Right hindlimb (tissue), 1 donor: ENCODE measurements at regions not wholly inside any gene's neighbourhood (a gene's known extent, or its start where the extent isn't known, plus 50 kb on each side); places are given as distances from the start of the nearest gene placed in this dataset.

Source experiments
- DNase-seq: peaks from one replicate; pipeline ENCODE4 v3.0.0-alpha.2; 2018

- no peak for DNase-seq
Observed at GRCh38 chr3:124652009-124652408, 78.2 kb upstream of the UMPS start.

GRCh38 chr3:124653071-124653796 lies 77.0 kb upstream of the UMPS start:
- no peak for DNase-seq

- DNase-seq = peak; percentile 34
Observed at GRCh38 chr3:124653797-124654469, 76.3 kb upstream of the UMPS start.

- no peak for DNase-seq
Observed at GRCh38 chr3:124654470-124654845, 75.8 kb upstream of the UMPS start.

DNA sequence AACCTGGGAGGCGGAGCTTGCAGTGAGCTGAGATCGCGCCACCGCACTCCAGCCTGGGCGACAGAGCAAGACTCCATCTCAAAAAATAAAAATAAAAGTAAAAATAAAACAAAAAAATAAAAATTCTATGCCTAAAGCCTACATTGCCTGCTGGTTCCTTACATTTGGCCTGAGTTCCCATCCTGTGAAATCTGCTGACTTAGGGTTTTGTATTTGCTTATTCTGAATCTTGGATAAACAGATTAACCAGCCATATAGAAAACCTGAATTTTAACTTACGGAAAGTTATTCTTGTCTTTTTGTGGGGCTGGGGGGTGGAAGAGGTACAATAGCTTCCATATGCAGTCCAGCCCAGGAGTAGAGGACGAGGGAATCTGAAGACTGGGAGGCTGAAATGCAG lies 73.7 kb upstream of the UMPS start:
- DNase-seq = no peak

GRCh38 chr3:124657138-124657537 lies 73.1 kb upstream of the UMPS start:
- DNase-seq = no peak

GRCh38 chr3:124658270-124658669 lies 72.0 kb upstream of the UMPS start:
- DNase-seq = no peak

DNA sequence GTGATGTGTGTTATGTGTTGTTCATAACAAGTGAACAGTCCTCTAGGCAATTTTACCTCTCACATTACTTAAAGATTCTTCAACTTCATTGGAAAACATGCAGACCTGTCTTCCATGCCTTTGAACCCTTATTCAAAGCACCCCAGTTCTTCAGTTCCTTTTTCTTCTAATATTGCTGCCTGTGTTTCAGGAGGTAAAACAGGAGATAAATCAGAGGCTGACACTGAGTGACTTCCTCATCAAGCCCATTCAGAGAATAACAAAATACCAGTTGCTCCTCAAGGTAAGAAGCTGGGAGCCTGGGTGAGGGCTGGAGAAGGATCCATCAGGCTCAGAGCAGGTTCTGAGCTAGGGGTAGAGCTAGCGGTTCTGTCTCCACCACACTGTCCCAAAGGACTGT lies 71.1 kb upstream of the UMPS start:
- no peak for DNase-seq

DNA sequence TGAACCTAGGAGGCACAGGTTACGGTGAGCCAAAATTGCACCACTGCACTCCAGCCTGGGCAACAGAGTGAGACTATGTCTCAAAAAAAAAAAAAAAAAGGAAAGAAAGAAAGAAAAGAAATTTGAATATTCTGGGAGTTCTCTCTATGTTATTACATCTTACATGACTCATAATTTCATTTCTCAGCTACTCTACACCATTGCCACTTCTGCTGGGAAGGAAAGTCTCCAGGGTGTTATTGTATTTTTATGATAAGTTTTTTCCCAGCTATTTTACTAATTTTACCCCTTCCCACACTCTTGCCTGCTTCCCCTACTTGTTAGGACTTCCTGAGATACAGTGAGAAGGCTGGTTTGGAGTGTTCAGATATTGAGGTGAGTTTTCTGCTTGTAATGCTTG lies 69.7 kb upstream of the UMPS start:
- no peak for DNase-seq

DNA sequence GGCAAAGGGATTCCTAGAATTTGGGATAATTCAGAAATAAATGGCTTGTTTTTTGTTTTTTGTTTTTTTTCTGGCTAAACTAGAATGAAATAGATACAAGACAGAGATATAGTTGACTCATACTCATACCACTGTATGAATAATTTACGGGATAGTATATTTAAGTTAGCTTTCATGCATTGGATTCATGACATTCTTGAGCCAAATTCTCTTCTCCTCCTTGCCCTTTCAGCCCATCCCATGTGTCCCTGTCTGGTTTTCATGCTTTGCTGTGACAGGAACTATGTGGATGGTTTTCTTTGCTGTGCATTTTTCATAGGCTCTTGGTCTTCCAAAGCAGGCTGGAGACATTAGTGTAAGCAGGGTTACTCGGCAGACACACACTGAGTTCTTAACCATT lies 66.6 kb upstream of the UMPS start:
- no peak for DNase-seq

DNA sequence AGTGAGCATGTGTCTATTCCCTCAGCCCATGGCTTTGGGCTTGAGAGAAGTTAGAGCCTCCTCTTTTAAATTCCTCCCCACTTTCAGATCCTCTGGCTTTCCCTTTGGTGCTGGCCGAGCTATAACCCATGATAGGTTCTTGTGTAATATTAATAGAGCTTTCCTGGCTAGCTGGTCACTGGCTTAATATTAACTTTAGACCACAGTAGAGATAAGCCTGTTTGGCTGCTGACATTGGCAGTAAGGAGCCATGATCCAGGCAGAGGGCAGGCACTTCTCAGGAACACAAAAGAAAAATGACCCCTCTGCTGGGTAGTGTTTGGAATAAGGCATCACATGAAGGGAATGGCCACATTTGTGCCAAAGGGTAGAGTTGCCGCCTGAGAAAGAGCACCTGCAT lies 65.4 kb upstream of the UMPS start:
- DNase-seq = no peak

DNA sequence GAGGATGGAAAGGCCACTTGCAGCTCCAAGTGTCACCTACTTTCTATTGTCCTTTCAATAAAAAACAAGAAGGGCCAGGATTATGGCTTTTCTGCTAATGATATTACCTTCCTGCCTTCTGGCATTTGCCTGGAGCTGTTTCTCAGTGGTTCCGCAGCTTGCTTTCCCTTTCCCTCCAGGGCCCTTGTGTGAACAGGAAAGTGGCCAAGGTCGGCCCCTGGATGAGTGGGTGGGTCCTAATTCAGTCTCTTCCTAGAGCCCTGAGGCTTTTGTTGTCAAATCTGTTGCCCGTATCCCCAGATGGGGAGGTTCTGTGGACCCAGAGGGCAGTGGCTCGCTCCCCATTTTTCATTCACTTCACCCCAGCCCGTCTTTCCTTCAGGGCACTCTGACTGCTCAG lies 64.2 kb upstream of the UMPS start:
- DNase-seq = no peak

- DNase-seq = no peak
Observed at GRCh38 chr3:124669470-124669869, 60.8 kb upstream of the UMPS start.

- no peak for DNase-seq
Observed at GRCh38 chr3:124671106-124671505, 59.1 kb upstream of the UMPS start.

GRCh38 chr3:124674336-124674735 lies 55.9 kb upstream of the UMPS start:
- no peak for DNase-seq

DNA sequence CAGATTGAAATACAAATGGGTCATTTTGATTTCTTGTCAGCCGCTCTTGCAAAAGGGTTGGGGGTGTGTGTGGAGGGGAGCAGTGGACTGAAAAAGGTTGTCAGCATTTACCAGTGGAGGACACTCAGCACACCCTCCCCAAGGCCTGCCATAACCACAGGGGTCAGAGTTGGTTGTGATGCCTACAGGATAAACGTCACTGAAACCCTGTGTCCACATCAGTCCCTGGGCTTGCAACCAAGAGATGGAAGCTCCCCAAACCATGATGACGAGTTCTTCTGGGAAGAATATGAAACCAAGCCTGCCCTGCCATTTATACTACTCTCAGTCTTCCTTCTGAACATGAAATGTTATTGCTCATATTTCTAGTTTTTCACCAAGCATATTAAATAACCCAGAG lies 54.0 kb upstream of the UMPS start:
- DNase-seq = no peak

DNA sequence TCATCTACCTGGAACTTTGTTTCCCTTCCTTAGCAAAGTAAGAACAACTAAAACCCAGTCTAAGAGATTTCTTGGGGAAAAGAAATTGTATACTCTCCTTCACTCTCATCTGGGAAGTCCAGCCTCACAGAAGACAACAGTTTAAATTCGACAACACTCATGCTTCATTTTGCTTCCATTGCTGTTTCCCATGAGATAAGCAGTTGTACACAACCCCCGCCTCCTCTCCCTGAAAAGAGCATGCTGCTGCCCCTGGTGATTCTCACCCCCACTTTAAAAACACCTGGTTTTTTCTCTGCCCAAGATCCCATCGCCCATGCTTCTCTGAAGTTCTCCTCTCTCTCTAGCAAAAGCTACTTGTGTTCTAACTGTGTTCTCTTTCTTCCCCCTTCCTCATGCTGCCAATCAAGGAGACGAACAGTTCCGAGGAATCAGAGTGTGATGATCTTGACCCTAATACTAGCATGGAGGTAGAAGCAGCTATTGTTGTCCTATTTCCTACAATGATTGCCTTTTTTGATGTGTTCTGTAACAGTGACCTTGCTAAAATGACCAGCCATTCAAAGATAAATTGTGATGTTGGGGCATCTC lies 51.1 kb upstream of the UMPS start:
- DNase-seq = no peak
